ENCODE measurements at regions not wholly inside any gene's neighbourhood (a gene's known extent, or its start where the extent isn't known, plus 50 kb on each side); places are given as distances from the start of the nearest gene placed in this dataset.

GRCh38 chrX:46447384-46447783, 97.8 kb downstream of the ZNF674 start:
- Histone ChIP-seq H3K4me3 (ENCODE audit: low read depth in 1 of 2, low read length in 2 of 2) (peak overlapping the region; percentile 82 to 88), H3K27me3 (ENCODE audit: control insufficient read depth in 1 of 2, insufficient read depth in 2 of 2, low read length in 2 of 2) (no peaks in the 10 kb centered on the region), H3K27ac (ENCODE audit: low read depth, low read length) (peak overlapping the region; percentile 42), H3K4me1 (ENCODE audit: control insufficient read depth in 1 of 2, insufficient read depth in 2 of 2, low read length in 2 of 2) (no peaks in the 10 kb centered on the region), H3K36me3 (ENCODE audit: control insufficient read depth in 1 of 2, insufficient read depth in 2 of 2, low read length in 2 of 2) (peaks cover 0 to 3% of the 10 kb centered on the region in 2 donors), H3K9ac (ENCODE audit: low read depth in 1 of 2, low read length in 2 of 2) (peak overlapping the region; percentile 47 to 63), H3K9me3 (ENCODE audit: control insufficient read depth in 1 of 2, low read length in 2 of 2) (no peaks in the 10 kb centered on the region)

DNA sequence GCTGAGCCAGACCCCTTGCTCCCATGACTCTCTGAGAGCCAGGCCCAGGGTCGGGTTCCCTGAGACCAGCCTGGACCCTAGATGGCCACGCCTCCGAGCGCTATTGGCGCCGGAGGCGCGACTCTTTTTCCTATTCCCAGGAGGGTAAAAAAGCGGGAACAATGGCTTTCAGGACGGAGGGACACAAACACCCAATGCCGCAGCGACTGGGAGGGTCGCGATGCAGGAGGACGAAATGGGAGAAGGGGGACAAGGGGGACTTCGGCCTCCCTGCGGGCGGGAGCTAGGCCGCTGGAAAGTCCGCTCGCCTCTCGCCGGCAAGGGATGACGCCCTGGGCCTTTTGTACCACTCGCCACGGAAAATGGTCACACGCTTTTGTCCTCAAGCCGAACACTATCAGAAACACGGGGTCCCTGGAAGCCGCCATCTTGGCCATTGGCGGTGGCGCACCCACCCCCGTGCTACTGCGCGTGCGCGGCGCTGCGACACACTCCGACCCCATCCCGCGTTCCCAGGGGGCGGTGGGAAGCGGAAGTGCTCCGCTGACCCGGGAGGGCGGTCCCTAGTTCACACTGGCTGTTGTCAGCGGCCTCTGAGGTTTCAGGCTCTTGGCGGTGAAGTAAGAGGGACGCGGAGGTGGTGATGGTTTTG, 98.4 kb downstream of the ZNF674 start:
- Histone ChIP-seq H3K9ac (ENCODE audit: low read depth in 1 of 2, low read length in 2 of 2) (peak overlapping the region; percentile 73 to 74), H3K27me3 (ENCODE audit: control insufficient read depth in 1 of 2, insufficient read depth in 2 of 2, low read length in 2 of 2) (no peaks in the 10 kb centered on the region), H3K27ac (ENCODE audit: low read depth, low read length) (peak overlapping the region; percentile 42), H3K9me3 (ENCODE audit: control insufficient read depth in 1 of 2, low read length in 2 of 2) (no peaks in the 10 kb centered on the region), H3K4me3 (ENCODE audit: low read depth in 1 of 2, low read length in 2 of 2) (peak overlapping the region; percentile 82 to 88), H3K4me1 (ENCODE audit: control insufficient read depth in 1 of 2, insufficient read depth in 2 of 2, low read length in 2 of 2) (no peaks in the 10 kb centered on the region), H3K36me3 (ENCODE audit: control insufficient read depth in 1 of 2, insufficient read depth in 2 of 2, low read length in 2 of 2) (peaks cover 0 to 3% of the 10 kb centered on the region in 2 donors)

- Histone ChIP-seq H3K4me3 (ENCODE audit: low read depth in 1 of 2, low read length in 2 of 2) (no peak overlapping the region), H3K27me3 (ENCODE audit: control insufficient read depth in 1 of 2, insufficient read depth in 2 of 2, low read length in 2 of 2) (no peaks in the 10 kb centered on the region), H3K27ac (ENCODE audit: low read depth, low read length) (no peak overlapping the region), H3K9me3 (ENCODE audit: control insufficient read depth in 1 of 2, low read length in 2 of 2) (no peaks in the 10 kb centered on the region), H3K4me1 (ENCODE audit: control insufficient read depth in 1 of 2, insufficient read depth in 2 of 2, low read length in 2 of 2) (no peaks in the 10 kb centered on the region), H3K9ac (ENCODE audit: low read depth in 1 of 2, low read length in 2 of 2) (no peak overlapping the region), H3K36me3 (ENCODE audit: control insufficient read depth in 1 of 2, insufficient read depth in 2 of 2, low read length in 2 of 2) (peaks cover 0 to 3% of the 10 kb centered on the region in 2 donors)
Observed at GRCh38 chrX:46444011-46444410, 101.2 kb downstream of the ZNF674 start.

DNA sequence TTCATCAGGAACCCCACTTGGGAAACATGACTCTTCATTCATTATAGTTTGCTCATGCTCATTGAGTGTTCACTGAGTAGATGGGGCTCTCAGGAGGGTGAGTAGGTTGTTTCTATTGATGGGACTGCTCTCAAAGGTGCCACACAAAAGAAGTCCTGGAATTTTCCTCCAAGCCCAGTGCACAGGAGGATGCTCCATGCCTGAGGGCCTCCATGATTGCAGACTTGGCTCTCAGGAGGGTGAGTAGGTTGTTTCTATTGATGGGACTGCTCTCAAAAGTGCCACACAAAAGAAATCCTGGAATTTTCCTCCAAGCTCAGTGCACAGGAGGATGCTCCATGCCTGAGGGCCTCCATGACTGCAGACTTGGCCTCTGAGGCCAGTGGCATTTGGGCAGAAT, 108.5 kb downstream of the ZNF674 start:
- no peaks in the 10 kb centered on the region for H3K9me3 ChIP-seq (ENCODE audit: control insufficient read depth in 1 of 2, low read length in 2 of 2)
- no peak overlapping the region for H3K27ac ChIP-seq (ENCODE audit: low read depth, low read length)
- no peaks in the 10 kb centered on the region for H3K36me3 ChIP-seq (ENCODE audit: control insufficient read depth in 1 of 2, insufficient read depth in 2 of 2, low read length in 2 of 2)
- H3K27me3 ChIP-seq (ENCODE audit: control insufficient read depth in 1 of 2, insufficient read depth in 2 of 2, low read length in 2 of 2), result no peaks in the 10 kb centered on the region
- H3K4me1 ChIP-seq (ENCODE audit: control insufficient read depth in 1 of 2, insufficient read depth in 2 of 2, low read length in 2 of 2), result no peaks in the 10 kb centered on the region
- no peak overlapping the region for H3K4me3 ChIP-seq (ENCODE audit: low read depth in 1 of 2, low read length in 2 of 2)
- H3K9ac ChIP-seq (ENCODE audit: low read depth in 1 of 2, low read length in 2 of 2), result no peak overlapping the region

DNA sequence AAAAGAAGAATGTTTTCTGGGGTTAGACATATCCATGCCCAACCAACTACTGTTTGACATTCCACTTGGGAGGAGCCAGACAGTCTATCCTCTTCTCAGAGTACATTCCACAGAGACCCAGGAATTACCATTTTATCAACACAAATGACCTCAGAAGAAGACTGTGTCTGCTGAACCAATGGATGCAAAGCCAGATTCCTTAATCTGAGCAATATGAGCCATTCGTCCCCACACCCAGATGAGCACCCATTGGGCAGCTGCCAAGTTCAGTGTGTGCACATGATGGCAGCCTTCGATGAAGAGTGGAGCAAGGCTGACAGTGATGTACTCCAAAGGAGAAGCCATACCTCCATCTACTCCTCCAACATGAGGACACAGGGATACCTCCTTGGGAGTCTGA, 111.3 kb downstream of the ZNF674 start:
- H3K27ac ChIP-seq (ENCODE audit: low read depth, low read length), result no peak overlapping the region
- no peaks in the 10 kb centered on the region for H3K4me1 ChIP-seq (ENCODE audit: control insufficient read depth in 1 of 2, insufficient read depth in 2 of 2, low read length in 2 of 2)
- H3K9ac ChIP-seq (ENCODE audit: low read depth in 1 of 2, low read length in 2 of 2), result no peak overlapping the region
- H3K36me3 ChIP-seq (ENCODE audit: control insufficient read depth in 1 of 2, insufficient read depth in 2 of 2, low read length in 2 of 2), result no peaks in the 10 kb centered on the region
- H3K9me3 ChIP-seq (ENCODE audit: control insufficient read depth in 1 of 2, low read length in 2 of 2), result no peaks in the 10 kb centered on the region
- no peak overlapping the region for H3K4me3 ChIP-seq (ENCODE audit: low read depth in 1 of 2, low read length in 2 of 2)
- H3K27me3 ChIP-seq (ENCODE audit: control insufficient read depth in 1 of 2, insufficient read depth in 2 of 2, low read length in 2 of 2), result no peaks in the 10 kb centered on the region

GRCh38 chrX:46408553-46409407, 136.4 kb downstream of the ZNF674 start:
- no peaks in the 10 kb centered on the region for H3K27me3 ChIP-seq (ENCODE audit: control insufficient read depth in 1 of 2, insufficient read depth in 2 of 2, low read length in 2 of 2)
- H3K4me1 ChIP-seq (ENCODE audit: control insufficient read depth in 1 of 2, insufficient read depth in 2 of 2, low read length in 2 of 2), result no peaks in the 10 kb centered on the region
- H3K27ac ChIP-seq (ENCODE audit: low read depth, low read length), result no peak overlapping the region
- no peak overlapping the region for H3K4me3 ChIP-seq (ENCODE audit: low read depth in 1 of 2, low read length in 2 of 2)
- no peaks in the 10 kb centered on the region for H3K9me3 ChIP-seq (ENCODE audit: control insufficient read depth in 1 of 2, low read length in 2 of 2)
- no peaks in the 10 kb centered on the region for H3K36me3 ChIP-seq (ENCODE audit: control insufficient read depth in 1 of 2, insufficient read depth in 2 of 2, low read length in 2 of 2)
- H3K9ac ChIP-seq (ENCODE audit: low read depth in 1 of 2, low read length in 2 of 2), result no peak overlapping the region

DNA sequence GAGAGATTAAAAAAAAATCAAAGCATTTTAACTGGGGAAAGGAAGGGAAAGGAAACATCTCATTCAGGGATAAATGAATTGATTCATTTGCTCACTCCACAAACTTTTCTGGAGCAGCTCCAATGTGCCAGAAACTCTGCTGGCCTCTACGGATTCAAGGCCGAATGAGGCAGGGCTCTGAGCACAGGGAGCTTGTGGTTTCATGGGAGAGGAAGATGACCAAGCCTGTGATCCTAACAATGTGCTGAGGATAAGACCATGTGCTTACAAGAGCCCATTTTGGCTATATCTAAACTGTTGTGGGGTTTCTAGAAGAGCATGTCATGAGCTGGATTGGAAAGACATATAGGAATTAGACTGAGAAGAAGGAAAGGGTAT, 137.5 kb downstream of the ZNF674 start:
- Histone ChIP-seq H3K9me3 (ENCODE audit: control insufficient read depth in 1 of 2, low read length in 2 of 2) (no peaks in the 10 kb centered on the region), H3K4me3 (ENCODE audit: low read depth in 1 of 2, low read length in 2 of 2) (no peak overlapping the region), H3K27me3 (ENCODE audit: control insufficient read depth in 1 of 2, insufficient read depth in 2 of 2, low read length in 2 of 2) (no peaks in the 10 kb centered on the region)

GRCh38 chrX:46407036-46407752, 138.0 kb downstream of the ZNF674 start:
- Histone ChIP-seq H3K27ac (ENCODE audit: low read depth, low read length) (no peak overlapping the region), H3K9me3 (ENCODE audit: control insufficient read depth in 1 of 2, low read length in 2 of 2) (no peaks in the 10 kb centered on the region), H3K27me3 (ENCODE audit: control insufficient read depth in 1 of 2, insufficient read depth in 2 of 2, low read length in 2 of 2) (no peaks in the 10 kb centered on the region), H3K9ac (ENCODE audit: low read depth in 1 of 2, low read length in 2 of 2) (no peak overlapping the region), H3K4me3 (ENCODE audit: low read depth in 1 of 2, low read length in 2 of 2) (no peak overlapping the region), H3K4me1 (ENCODE audit: control insufficient read depth in 1 of 2, insufficient read depth in 2 of 2, low read length in 2 of 2) (no peaks in the 10 kb centered on the region), H3K36me3 (ENCODE audit: control insufficient read depth in 1 of 2, insufficient read depth in 2 of 2, low read length in 2 of 2) (no peaks in the 10 kb centered on the region)

More for the DNA sequence above, 137.5 kb downstream of the ZNF674 start:
- no peaks in the 10 kb centered on the region for H3K36me3 ChIP-seq (ENCODE audit: control insufficient read depth in 1 of 2, insufficient read depth in 2 of 2, low read length in 2 of 2)
- H3K9ac ChIP-seq (ENCODE audit: low read depth in 1 of 2, low read length in 2 of 2), result no peak overlapping the region
- no peaks in the 10 kb centered on the region for H3K4me1 ChIP-seq (ENCODE audit: control insufficient read depth in 1 of 2, insufficient read depth in 2 of 2, low read length in 2 of 2)
- no peak overlapping the region for H3K27ac ChIP-seq (ENCODE audit: low read depth, low read length)

DNA sequence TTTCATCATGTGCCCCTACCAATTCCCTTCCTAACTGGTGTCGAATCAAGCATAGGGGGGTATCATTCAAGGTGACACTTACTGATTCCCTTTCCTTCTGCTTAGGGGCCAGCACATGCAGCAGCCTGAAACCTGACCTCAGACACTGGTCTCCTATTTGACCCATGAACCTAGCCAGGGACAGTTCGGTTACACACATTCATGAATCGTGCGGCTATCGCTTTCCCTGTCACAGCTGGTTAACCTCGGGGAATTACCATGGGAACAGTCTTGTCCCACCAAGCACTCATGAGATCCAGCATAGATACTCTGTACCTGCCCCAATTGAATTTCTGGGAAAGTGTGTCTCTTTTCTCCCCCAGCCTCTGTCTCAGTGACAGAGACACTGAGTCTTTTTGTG, 140.4 kb downstream of the ZNF674 start:
- Histone ChIP-seq H3K4me3 (ENCODE audit: low read depth in 1 of 2, low read length in 2 of 2) (no peak overlapping the region), H3K36me3 (ENCODE audit: control insufficient read depth in 1 of 2, insufficient read depth in 2 of 2, low read length in 2 of 2) (no peaks in the 10 kb centered on the region), H3K27ac (ENCODE audit: low read depth, low read length) (no peak overlapping the region), H3K9me3 (ENCODE audit: control insufficient read depth in 1 of 2, low read length in 2 of 2) (no peaks in the 10 kb centered on the region), H3K27me3 (ENCODE audit: control insufficient read depth in 1 of 2, insufficient read depth in 2 of 2, low read length in 2 of 2) (no peaks in the 10 kb centered on the region), H3K9ac (ENCODE audit: low read depth in 1 of 2, low read length in 2 of 2) (no peak overlapping the region), H3K4me1 (ENCODE audit: control insufficient read depth in 1 of 2, insufficient read depth in 2 of 2, low read length in 2 of 2) (no peaks in the 10 kb centered on the region)
